ENCODE measurements at regions not wholly inside any gene's neighbourhood (a gene's known extent, or its start where the extent isn't known, plus 50 kb on each side); places are given as distances from the start of the nearest gene placed in this dataset.

DNA sequence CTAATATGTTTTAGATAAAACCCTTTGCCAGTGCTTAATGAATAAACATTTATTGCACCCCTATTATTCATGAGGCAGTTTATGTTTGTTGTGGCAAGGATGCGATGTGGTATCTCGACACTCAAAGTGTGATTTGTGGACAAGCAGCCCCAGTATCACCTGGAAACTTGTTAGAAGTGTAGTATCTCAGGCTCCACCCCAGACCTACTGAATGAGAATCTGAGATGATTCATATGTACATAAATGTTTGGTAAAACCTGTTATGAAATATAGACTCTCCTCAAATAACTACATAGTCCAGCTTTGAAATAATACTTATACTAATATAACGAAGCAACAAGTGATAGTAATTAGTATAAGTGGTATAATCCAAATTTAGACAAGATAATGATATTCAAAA lies 914.8 kb downstream of the TUSC7 start:
- Histone ChIP-seq H3K18ac (ENCODE audit: low read length) (no peak overlapping the region), H3K9ac (ENCODE audit: low read length) (no peak overlapping the region), H2BK120ac (ENCODE audit: low read depth, low read length) (no peak overlapping the region), H3K79me2 (ENCODE audit: control insufficient read depth, insufficient read depth, low read length) (no peaks in the 10 kb centered on the region), H2BK15ac (replicated peaks; ENCODE audit: low read depth) (no peak overlapping the region), H4K8ac (ENCODE audit: low read depth, low read length) (no peak overlapping the region), H3K56ac (ENCODE audit: low read length) (no peak overlapping the region), H3K36me3 (ENCODE audit: control insufficient read depth, insufficient read depth, low read length) (no peaks in the 10 kb centered on the region), H2AK5ac (ENCODE audit: low read length) (no peak overlapping the region), H3K27me3 (ENCODE audit: insufficient read depth, low read length, poor library complexity) (no peaks in the 10 kb centered on the region), H3K79me1 (ENCODE audit: low read length) (no peaks in the 10 kb centered on the region), H3K4me2 (ENCODE audit: low read length) (no peak overlapping the region), H4K5ac (ENCODE audit: low read length) (no peak overlapping the region), H3K4me1 (ENCODE audit: control insufficient read depth, low read depth, low read length) (peaks cover 3% of the 10 kb centered on the region), H3K23ac (ENCODE audit: low read length) (no peak overlapping the region), H3K27ac (ENCODE audit: low read depth, low read length) (no peak overlapping the region), H2BK5ac (ENCODE audit: low read length) (no peak overlapping the region), H3K4me3 (ENCODE audit: low read length) (no peak overlapping the region), H3K4ac (ENCODE audit: low read depth, low read length) (no peak overlapping the region)
- DNase-seq = no peak
- no CpG with 5 or more reads among the region's 3 CpGs for whole genome bisulfite sequencing (ENCODE audit: extremely low coverage, insufficient coverage, low lambda C conversion rate)

DNA sequence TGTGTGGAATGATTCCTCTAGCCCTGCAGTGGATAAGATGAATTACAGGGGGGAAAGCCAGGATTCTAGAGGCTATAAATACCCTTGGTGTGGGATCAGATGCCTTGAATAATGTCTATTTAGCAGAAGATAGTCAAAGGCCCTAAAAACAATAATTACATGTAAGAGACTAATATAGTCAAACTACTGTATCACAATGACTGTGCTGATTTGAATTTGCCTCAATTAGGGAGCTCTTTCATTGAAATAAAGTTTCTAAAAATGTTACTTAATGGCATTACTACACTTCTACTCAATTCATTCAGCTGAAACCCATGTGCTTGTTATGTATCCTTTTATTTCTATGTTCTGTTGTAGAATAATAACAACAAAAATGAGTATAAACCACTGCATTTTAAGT lies 915.6 kb downstream of the TUSC7 start:
- H3K27ac ChIP-seq (ENCODE audit: low read depth, low read length) = no peak overlapping the region
- no peak overlapping the region for H2BK5ac ChIP-seq (ENCODE audit: low read length)
- no peak overlapping the region for H3K9ac ChIP-seq (ENCODE audit: low read length)
- H3K4me2 ChIP-seq (ENCODE audit: low read length) = no peak overlapping the region
- H3K4ac ChIP-seq (ENCODE audit: low read depth, low read length) = no peak overlapping the region
- H2BK15ac ChIP-seq (replicated peaks; ENCODE audit: low read depth) = no peak overlapping the region
- no peak overlapping the region for H4K8ac ChIP-seq (ENCODE audit: low read depth, low read length)
- H3K4me3 ChIP-seq (ENCODE audit: low read length) = no peak overlapping the region
- no peak overlapping the region for H3K23ac ChIP-seq (ENCODE audit: low read length)
- peaks cover 3% of the 10 kb centered on the region for H3K4me1 ChIP-seq (ENCODE audit: control insufficient read depth, low read depth, low read length)
- DNase-seq = no peak
- no peak overlapping the region for H4K5ac ChIP-seq (ENCODE audit: low read length)
- H3K79me2 ChIP-seq (ENCODE audit: control insufficient read depth, insufficient read depth, low read length) = no peaks in the 10 kb centered on the region
- no peak overlapping the region for H2BK120ac ChIP-seq (ENCODE audit: low read depth, low read length)
- H3K56ac ChIP-seq (ENCODE audit: low read length) = no peak overlapping the region
- H3K27me3 ChIP-seq (ENCODE audit: insufficient read depth, low read length, poor library complexity) = no peaks in the 10 kb centered on the region
- no peak overlapping the region for H2AK5ac ChIP-seq (ENCODE audit: low read length)
- H3K79me1 ChIP-seq (ENCODE audit: low read length) = no peaks in the 10 kb centered on the region
- H3K18ac ChIP-seq (ENCODE audit: low read length) = peak overlapping the region; percentile 84
- no peaks in the 10 kb centered on the region for H3K36me3 ChIP-seq (ENCODE audit: control insufficient read depth, insufficient read depth, low read length)

DNA sequence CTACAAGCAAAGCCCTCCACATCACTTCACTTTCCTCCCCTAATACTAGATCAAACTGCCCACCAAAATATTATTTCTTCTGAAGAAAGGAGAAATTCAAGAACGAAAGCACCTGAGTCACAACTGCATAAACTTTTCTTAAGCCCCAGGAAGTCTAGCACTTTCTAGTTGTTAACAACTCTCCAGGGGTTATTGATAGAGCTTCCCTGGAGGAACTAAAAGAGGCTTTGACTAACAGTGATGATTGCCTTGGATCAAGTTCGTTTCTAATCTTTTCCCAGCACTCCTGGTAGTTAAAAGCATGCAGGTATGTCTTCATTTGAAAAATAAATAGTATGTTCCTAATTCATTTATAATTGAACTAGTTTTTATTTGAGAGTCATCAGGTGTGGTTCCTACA lies 917.0 kb downstream of the TUSC7 start:
- Histone ChIP-seq H4K5ac (ENCODE audit: low read length) (no peak overlapping the region), H2AK5ac (ENCODE audit: low read length) (no peak overlapping the region), H3K4ac (ENCODE audit: low read depth, low read length) (no peak overlapping the region), H3K79me1 (ENCODE audit: low read length) (no peaks in the 10 kb centered on the region), H3K23ac (ENCODE audit: low read length) (no peak overlapping the region), H3K27me3 (ENCODE audit: insufficient read depth, low read length, poor library complexity) (no peaks in the 10 kb centered on the region), H2BK5ac (ENCODE audit: low read length) (no peak overlapping the region), H3K4me1 (ENCODE audit: control insufficient read depth, low read depth, low read length) (peaks cover 3% of the 10 kb centered on the region), H3K4me2 (ENCODE audit: low read length) (no peak overlapping the region), H3K79me2 (ENCODE audit: control insufficient read depth, insufficient read depth, low read length) (no peaks in the 10 kb centered on the region), H2BK120ac (ENCODE audit: low read depth, low read length) (no peak overlapping the region), H2BK15ac (replicated peaks; ENCODE audit: low read depth) (peak overlapping the region; percentile 92), H3K56ac (ENCODE audit: low read length) (no peak overlapping the region), H3K4me3 (ENCODE audit: low read length) (no peak overlapping the region), H3K9ac (ENCODE audit: low read length) (no peak overlapping the region), H3K36me3 (ENCODE audit: control insufficient read depth, insufficient read depth, low read length) (no peaks in the 10 kb centered on the region), H4K8ac (ENCODE audit: low read depth, low read length) (no peak overlapping the region), H3K18ac (ENCODE audit: low read length) (peak overlapping the region; percentile 80), H3K27ac (ENCODE audit: low read depth, low read length) (peak overlapping the region; percentile 59)
- no CpG with 5 or more reads among the region's 2 CpGs for WGBS (ENCODE audit: extremely low coverage, insufficient coverage, low lambda C conversion rate)
- peak; percentile 89 for DNase-seq

DNA sequence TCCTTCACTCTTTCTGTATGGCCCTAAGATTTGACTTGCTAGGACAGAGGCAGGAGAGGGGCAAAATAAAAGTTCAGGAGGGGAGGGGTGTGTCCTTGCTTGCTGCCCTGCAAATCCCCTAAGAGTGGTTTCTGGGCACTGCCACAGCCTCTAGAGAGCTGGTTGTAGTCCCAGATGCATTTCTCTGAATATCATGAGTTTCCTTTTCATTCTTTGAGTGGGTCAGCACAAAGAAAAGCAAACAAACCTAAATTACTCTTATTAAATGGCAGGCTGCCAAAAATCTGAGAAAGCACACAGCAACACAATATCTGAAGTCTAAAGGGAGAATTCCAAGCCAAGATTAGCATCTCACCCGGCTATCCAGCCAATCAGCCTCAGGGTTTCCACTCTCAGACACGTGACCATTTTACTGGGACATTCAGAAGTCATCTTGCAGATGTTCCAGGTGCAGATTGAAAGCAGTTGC lies 919.3 kb downstream of the TUSC7 start:
- Histone ChIP-seq H2BK120ac (ENCODE audit: low read depth, low read length) (no peak overlapping the region), H3K23ac (ENCODE audit: low read length) (no peak overlapping the region), H3K27me3 (ENCODE audit: insufficient read depth, low read length, poor library complexity) (no peaks in the 10 kb centered on the region), H3K79me2 (ENCODE audit: control insufficient read depth, insufficient read depth, low read length) (no peaks in the 10 kb centered on the region), H3K4me2 (ENCODE audit: low read length) (no peak overlapping the region), H3K18ac (ENCODE audit: low read length) (peak overlapping the region; percentile 30), H3K56ac (ENCODE audit: low read length) (no peak overlapping the region), H4K8ac (ENCODE audit: low read depth, low read length) (peak overlapping the region; percentile 86), H2BK15ac (replicated peaks; ENCODE audit: low read depth) (no peak overlapping the region), H4K5ac (ENCODE audit: low read length) (no peak overlapping the region), H2AK5ac (ENCODE audit: low read length) (no peak overlapping the region), H3K9ac (ENCODE audit: low read length) (no peak overlapping the region), H3K27ac (ENCODE audit: low read depth, low read length) (no peak overlapping the region), H3K36me3 (ENCODE audit: control insufficient read depth, insufficient read depth, low read length) (no peaks in the 10 kb centered on the region), H2BK5ac (ENCODE audit: low read length) (no peak overlapping the region), H3K4ac (ENCODE audit: low read depth, low read length) (no peak overlapping the region), H3K4me3 (ENCODE audit: low read length) (no peak overlapping the region), H3K4me1 (ENCODE audit: control insufficient read depth, low read depth, low read length) (peaks cover 3% of the 10 kb centered on the region), H3K79me1 (ENCODE audit: low read length) (no peaks in the 10 kb centered on the region)
- no CpG with 5 or more reads among the region's 2 CpGs for WGBS (ENCODE audit: extremely low coverage, insufficient coverage, low lambda C conversion rate)
- DNase-seq = no peak

DNA sequence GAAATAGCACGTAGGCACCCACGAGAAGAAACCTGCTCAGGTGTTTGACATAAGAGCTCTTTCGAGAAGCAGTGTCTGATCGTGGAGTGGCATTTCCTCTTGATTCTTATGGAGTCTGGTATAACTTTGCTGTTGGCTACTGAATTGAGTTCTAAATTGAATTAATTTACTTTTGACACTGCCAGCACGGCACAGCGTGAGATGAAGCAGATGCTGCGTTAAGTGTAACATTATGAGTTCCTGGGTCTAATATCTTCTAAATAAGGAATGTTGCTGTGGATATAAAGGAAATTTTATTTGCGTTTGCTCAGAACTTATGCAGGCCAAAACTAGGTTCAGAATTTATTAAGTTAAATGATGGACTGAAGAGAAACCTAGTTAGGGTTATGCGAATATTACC lies 919.9 kb downstream of the TUSC7 start:
- Histone ChIP-seq H3K4me1 (ENCODE audit: control insufficient read depth, low read depth, low read length) (peaks cover 3% of the 10 kb centered on the region), H4K5ac (ENCODE audit: low read length) (no peak overlapping the region), H3K4ac (ENCODE audit: low read depth, low read length) (no peak overlapping the region), H2BK15ac (replicated peaks; ENCODE audit: low read depth) (no peak overlapping the region), H2BK5ac (ENCODE audit: low read length) (no peak overlapping the region), H3K79me1 (ENCODE audit: low read length) (no peaks in the 10 kb centered on the region), H3K36me3 (ENCODE audit: control insufficient read depth, insufficient read depth, low read length) (no peaks in the 10 kb centered on the region), H3K27me3 (ENCODE audit: insufficient read depth, low read length, poor library complexity) (no peaks in the 10 kb centered on the region), H2AK5ac (ENCODE audit: low read length) (no peak overlapping the region), H3K4me3 (ENCODE audit: low read length) (no peak overlapping the region), H4K8ac (ENCODE audit: low read depth, low read length) (no peak overlapping the region), H3K79me2 (ENCODE audit: control insufficient read depth, insufficient read depth, low read length) (no peaks in the 10 kb centered on the region), H3K27ac (ENCODE audit: low read depth, low read length) (no peak overlapping the region), H3K56ac (ENCODE audit: low read length) (no peak overlapping the region), H3K4me2 (ENCODE audit: low read length) (no peak overlapping the region), H3K18ac (ENCODE audit: low read length) (no peak overlapping the region), H2BK120ac (ENCODE audit: low read depth, low read length) (no peak overlapping the region), H3K23ac (ENCODE audit: low read length) (no peak overlapping the region), H3K9ac (ENCODE audit: low read length) (no peak overlapping the region)
- no CpG with 5 or more reads among the region's 9 CpGs for WGBS (ENCODE audit: extremely low coverage, insufficient coverage, low lambda C conversion rate)
- no peak for DNase-seq

DNA sequence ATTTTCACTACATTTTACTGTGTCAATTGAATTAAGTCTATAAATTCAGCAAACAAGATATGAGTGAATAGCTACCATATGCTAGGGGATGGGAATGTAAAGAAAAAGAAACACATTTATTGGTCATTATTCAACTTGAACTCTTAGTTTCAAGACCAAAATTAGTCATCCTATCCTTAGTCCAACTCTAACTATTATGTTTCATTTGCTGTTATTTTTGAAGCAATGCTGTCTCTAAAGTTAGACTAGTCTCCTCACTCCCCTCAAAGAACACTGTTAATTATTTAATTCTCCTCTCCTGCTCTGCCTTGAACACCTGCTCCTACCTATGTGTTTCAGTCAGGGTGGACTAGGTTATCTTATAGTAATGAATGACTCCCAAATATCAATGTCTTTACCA lies 920.9 kb downstream of the TUSC7 start:
- Histone ChIP-seq H3K9ac (ENCODE audit: low read length) (no peak overlapping the region), H4K8ac (ENCODE audit: low read depth, low read length) (no peak overlapping the region), H3K4me1 (ENCODE audit: control insufficient read depth, low read depth, low read length) (peaks cover 3% of the 10 kb centered on the region), H3K4me3 (ENCODE audit: low read length) (no peak overlapping the region), H3K4ac (ENCODE audit: low read depth, low read length) (no peak overlapping the region), H3K79me2 (ENCODE audit: control insufficient read depth, insufficient read depth, low read length) (no peaks in the 10 kb centered on the region), H4K5ac (ENCODE audit: low read length) (no peak overlapping the region), H3K79me1 (ENCODE audit: low read length) (no peaks in the 10 kb centered on the region), H3K27me3 (ENCODE audit: insufficient read depth, low read length, poor library complexity) (no peaks in the 10 kb centered on the region), H2BK5ac (ENCODE audit: low read length) (no peak overlapping the region), H2AK5ac (ENCODE audit: low read length) (no peak overlapping the region), H3K18ac (ENCODE audit: low read length) (no peak overlapping the region), H2BK120ac (ENCODE audit: low read depth, low read length) (no peak overlapping the region), H3K23ac (ENCODE audit: low read length) (no peak overlapping the region), H3K27ac (ENCODE audit: low read depth, low read length) (no peak overlapping the region), H3K4me2 (ENCODE audit: low read length) (no peak overlapping the region), H3K56ac (ENCODE audit: low read length) (no peak overlapping the region), H2BK15ac (replicated peaks; ENCODE audit: low read depth) (no peak overlapping the region), H3K36me3 (ENCODE audit: control insufficient read depth, insufficient read depth, low read length) (no peaks in the 10 kb centered on the region)
- DNase-seq = no peak

Data from mesendoderm (in vitro differentiated cells).